Mucosa of stomach (tissue), 1 donor: ENCODE measurements at regions not wholly inside any gene's neighbourhood (a gene's known extent, or its start where the extent isn't known, plus 50 kb on each side); places are given as distances from the start of the nearest gene placed in this dataset.

Experiments used
- H3K27me3 ChIP-seq: one replicate; pipeline ENCODE4 v1.7.0; 2013; ENCODE audit warnings: mild to moderate bottlenecking, low read length; ENCODE audit not compliant: control insufficient read depth, insufficient read depth
- H3K36me3 ChIP-seq: one replicate; pipeline ENCODE4 v1.7.0; 2013; ENCODE audit warnings: low read length; ENCODE audit not compliant: control insufficient read depth, insufficient read depth
- H3K4me1 ChIP-seq: one replicate; pipeline ENCODE4 v1.7.0; 2013; ENCODE audit warnings: mild to moderate bottlenecking, low read length; ENCODE audit not compliant: control insufficient read depth, insufficient read depth
- H3K4me3 ChIP-seq: one replicate; pipeline ENCODE4 v1.7.0; 2013; ENCODE audit warnings: low read length
- H3K9ac ChIP-seq: one replicate; pipeline ENCODE4 v1.7.0; 2013; ENCODE audit warnings: mild to moderate bottlenecking, low read length, moderate library complexity
- H3K9me3 ChIP-seq: one replicate; pipeline ENCODE4 v1.7.0; 2013; ENCODE audit warnings: mild to moderate bottlenecking, low read length, moderate library complexity; ENCODE audit not compliant: control insufficient read depth
- donor health status: Pancreatic carcinoma.

DNA sequence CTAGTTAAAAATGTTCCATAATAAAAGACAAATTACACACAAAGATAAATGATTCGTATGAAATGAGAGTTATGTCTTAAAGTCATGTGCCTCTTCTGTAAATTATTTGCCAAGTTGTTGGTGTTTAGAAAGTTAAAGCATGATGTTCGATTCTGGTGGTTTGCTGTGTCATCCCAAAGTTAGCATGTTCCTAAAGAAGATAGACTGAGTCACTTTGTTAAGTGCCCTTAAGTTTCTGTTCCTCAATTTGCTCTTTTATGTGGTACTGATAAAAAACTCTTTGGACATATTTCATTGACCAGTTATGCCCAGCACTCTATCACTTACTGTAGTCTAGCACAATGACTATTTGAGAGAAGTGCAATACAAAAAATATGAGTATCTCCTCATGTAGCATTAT lies 366.9 kb upstream of the ZNF608 start:
- H3K9me3 ChIP-seq = no peaks in the 10 kb centered on the region
- H3K9ac ChIP-seq = no peak overlapping the region
- H3K4me1 ChIP-seq = no peaks in the 10 kb centered on the region
- H3K4me3 ChIP-seq = no peak overlapping the region
- no peaks in the 10 kb centered on the region for H3K27me3 ChIP-seq
- H3K36me3 ChIP-seq = no peaks in the 10 kb centered on the region

DNA sequence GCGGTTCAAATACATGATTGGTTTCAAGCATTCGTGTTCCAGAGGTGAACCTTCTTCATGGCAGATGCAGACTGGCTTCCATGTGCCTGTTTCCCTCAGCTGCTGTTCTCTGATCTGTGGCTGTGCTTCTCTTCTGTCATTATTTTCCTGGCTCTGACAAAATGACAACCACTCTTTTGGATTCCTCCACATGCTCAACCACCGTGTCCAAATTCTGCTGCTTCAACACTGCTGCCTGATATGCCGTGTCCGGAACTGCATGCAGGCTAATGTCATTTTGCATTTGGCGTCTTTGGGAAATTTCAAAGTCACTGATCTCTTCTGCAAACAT lies 368.7 kb upstream of the ZNF608 start:
- Histone ChIP-seq H3K27me3 (no peaks in the 10 kb centered on the region), H3K4me3 (no peak overlapping the region)

DNA sequence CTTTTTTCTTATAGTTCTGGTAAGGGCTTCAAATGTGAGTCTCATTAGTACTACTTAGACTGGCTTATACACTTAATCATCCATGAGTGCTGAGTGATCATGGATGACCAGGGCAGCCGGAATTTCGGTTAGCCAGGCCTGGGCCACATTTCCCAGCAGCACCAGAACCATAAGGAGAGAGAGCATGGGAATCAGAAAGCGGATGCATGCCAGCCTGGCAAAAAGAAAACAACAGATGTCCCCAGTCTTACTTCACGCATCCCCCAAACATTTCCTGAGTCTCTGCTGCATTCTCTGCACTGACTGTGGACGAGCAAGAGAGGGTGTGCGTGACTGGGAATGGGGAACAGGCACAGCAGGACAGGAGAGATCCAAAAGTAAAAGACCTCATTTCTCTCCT lies 371.1 kb upstream of the ZNF608 start:
- Histone ChIP-seq H3K4me1 (no peaks in the 10 kb centered on the region), H3K27me3 (no peaks in the 10 kb centered on the region), H3K9ac (no peak overlapping the region), H3K4me3 (no peak overlapping the region), H3K9me3 (no peaks in the 10 kb centered on the region), H3K36me3 (no peaks in the 10 kb centered on the region)

More for the DNA sequence above, 368.7 kb upstream of the ZNF608 start:
- Histone ChIP-seq H3K36me3 (no peaks in the 10 kb centered on the region), H3K9me3 (no peaks in the 10 kb centered on the region), H3K9ac (no peak overlapping the region), H3K4me1 (no peaks in the 10 kb centered on the region)

DNA sequence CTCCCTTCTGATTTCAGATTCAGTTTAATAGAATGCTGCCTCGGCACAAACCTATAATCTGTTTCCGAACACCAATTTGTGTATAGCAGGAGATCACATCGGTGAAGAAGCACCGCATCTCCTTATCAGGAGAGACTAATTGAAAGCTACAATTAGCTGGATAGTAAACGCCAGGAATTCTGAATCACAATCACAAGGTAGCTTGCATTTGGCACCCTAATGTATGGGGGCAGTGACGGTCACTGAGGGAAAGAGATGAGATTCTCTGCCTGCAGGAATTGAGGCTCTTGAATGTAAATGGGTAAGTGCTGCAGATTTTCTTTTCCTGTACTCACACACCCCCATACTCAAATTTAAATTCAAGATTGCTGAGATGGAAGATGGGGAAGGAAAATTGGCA lies 373.6 kb upstream of the ZNF608 start:
- Histone ChIP-seq H3K36me3 (no peaks in the 10 kb centered on the region), H3K4me3 (no peak overlapping the region), H3K9ac (no peak overlapping the region), H3K27me3 (no peaks in the 10 kb centered on the region), H3K4me1 (peaks cover 2% of the 10 kb centered on the region), H3K9me3 (no peaks in the 10 kb centered on the region)

DNA sequence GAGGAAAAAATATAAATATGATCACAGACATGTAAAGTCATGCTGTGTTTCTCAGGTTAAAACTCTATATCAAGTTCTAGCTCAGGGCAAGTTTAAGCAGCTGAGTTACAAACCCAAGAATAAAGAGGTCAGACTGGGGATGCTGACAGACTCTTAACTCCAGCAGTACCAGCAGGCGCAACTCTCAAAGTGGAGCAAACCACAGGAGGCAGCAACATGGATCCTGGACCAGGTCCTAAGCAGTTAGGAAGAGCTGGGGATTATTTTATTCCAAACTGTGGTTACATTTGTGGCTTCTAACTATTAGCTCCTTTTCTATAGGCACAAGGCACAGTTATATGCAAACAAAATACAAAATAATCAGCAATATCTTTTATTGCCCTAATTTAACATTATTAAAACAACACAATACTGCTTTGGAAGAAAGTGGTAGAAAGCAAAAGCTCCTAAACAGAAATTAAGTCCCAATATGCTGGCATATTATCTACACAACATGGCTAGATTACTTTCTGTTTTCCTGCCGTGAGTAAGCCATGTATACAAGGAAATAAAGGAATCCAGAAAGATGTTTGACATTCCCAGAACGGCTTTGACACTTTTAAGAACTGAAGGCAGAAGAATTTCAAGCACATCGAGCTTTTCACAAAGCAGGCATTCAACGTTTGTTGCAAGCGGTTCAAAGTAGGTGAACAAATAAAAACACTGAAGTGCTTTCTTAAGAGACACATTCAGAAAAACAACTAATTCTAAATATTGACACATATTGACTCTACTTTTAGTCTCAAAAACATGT lies 378.8 kb upstream of the ZNF608 start:
- Histone ChIP-seq H3K9ac (no peak overlapping the region), H3K27me3 (no peaks in the 10 kb centered on the region), H3K4me1 (peaks cover 6% of the 10 kb centered on the region), H3K4me3 (no peak overlapping the region), H3K9me3 (no peaks in the 10 kb centered on the region), H3K36me3 (no peaks in the 10 kb centered on the region)

DNA sequence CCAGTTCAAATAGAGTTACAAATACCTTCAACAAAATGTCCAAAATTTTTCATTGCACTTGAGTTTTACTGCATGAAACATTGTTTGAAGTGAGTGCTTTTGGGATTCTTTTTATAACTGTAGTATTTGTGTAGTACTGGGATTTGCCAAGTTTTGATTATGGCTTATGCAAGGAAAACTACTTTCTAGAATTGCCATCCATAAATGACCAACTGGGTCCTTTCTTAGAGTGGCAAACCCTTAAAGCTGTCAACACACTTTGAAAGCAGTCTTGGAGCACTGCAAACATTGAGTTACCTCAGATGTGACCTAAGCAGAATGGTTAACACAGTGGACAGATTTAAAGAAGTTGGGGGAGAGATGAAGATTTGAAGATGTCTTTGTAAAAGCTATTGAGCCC lies 379.6 kb upstream of the ZNF608 start:
- H3K4me1 ChIP-seq = peaks cover 6% of the 10 kb centered on the region

DNA sequence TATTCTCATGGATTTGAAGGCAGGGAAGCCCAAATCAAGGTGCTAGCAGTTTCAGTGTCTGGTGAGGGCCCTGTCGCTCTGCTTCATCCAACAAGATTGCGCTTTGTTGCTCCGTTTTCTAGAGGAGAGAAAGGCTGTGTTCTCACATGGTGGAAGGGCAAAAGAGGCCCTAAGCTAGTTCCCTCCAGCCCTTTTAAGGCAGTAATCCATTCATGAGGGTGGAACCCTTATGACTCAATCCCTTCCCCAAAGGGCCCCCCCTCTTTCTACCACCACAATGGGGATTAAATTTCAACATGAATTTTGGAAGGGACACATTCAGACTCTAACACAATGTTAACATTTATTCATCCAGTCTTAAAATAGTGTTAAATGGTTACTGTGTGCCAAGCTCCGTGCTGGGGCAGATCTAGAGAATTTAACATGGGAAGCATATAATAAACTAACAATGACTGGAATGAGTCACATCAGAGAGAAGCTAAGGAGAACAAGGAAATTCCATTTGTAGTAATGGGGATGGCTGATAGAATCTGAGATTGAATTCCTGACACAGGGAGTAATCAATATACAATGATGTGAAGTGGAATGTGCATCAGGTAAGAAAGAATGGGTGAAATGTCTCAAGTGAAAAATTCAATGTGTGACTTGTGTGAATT lies 382.8 kb upstream of the ZNF608 start:
- no peak overlapping the region for H3K9ac ChIP-seq
- H3K27me3 ChIP-seq = no peaks in the 10 kb centered on the region
- H3K4me1 ChIP-seq = peaks cover 6% of the 10 kb centered on the region
- H3K4me3 ChIP-seq = no peak overlapping the region
- no peaks in the 10 kb centered on the region for H3K36me3 ChIP-seq
- H3K9me3 ChIP-seq = no peaks in the 10 kb centered on the region

More for the DNA sequence above, 379.6 kb upstream of the ZNF608 start:
- Histone ChIP-seq H3K9me3 (no peaks in the 10 kb centered on the region), H3K4me3 (no peak overlapping the region), H3K27me3 (no peaks in the 10 kb centered on the region), H3K9ac (no peak overlapping the region), H3K36me3 (no peaks in the 10 kb centered on the region)

DNA sequence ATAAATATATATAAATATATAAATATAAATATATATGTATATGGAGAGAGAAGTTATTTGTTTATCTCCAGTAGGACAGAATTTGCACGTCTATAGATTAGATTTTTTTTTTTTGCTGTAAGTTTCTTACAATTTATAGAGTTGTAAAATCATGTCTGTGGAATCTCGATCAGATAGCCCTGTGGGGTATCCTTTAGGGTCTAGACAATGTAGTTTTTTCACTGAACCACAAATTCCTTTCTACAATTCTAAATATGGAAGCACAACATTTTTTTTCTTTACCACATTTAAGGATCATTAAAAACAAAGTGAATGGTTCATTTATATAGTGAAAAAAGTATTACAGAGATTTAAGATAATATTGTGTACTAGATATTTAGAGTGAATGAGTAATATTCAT lies 384.2 kb upstream of the ZNF608 start:
- Histone ChIP-seq H3K36me3 (no peaks in the 10 kb centered on the region), H3K9me3 (no peaks in the 10 kb centered on the region), H3K9ac (no peak overlapping the region), H3K27me3 (no peaks in the 10 kb centered on the region), H3K4me3 (no peak overlapping the region), H3K4me1 (no peaks in the 10 kb centered on the region)

DNA sequence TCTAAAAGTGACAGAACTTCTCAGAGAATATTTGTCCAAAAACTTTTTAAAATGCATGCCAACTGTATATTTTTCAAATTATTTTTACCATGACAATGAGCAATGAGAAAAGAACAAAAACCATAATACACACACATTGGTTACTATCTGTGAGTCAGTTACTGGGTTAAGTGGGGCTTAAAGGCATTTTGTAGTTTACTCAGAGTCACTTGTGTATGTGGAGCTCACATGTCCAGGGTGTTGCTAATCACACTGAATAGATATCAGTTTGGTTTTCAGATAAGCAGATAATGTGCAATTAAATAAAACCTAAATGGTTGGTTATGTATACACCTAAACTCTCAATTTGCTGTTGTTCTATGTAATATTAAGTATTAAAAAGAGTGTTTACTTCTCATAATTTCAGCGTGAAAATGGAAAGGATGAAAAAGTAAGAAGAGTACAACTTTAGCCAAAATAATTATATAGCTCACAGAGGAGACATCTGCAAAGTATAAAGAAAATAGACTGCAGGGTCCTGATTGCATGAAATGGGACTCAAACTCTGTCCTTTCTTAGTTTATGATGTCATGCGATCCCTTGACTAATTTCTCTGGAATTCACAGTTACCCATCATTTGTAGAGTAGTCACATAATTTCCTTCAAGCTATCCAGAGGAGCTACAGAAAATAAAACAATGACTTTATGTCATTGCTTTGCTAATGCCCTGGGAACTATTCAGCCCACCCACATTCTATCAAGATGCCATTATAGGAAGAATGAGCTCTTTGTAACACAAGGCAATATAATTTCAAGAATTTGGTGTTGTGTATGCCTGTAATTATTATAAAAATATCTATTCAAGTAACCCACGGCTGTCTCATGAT lies 388.0 kb upstream of the ZNF608 start:
- no peaks in the 10 kb centered on the region for H3K36me3 ChIP-seq
- no peaks in the 10 kb centered on the region for H3K4me1 ChIP-seq
- no peak overlapping the region for H3K4me3 ChIP-seq
- no peaks in the 10 kb centered on the region for H3K9me3 ChIP-seq
- H3K9ac ChIP-seq = no peak overlapping the region
- no peaks in the 10 kb centered on the region for H3K27me3 ChIP-seq

DNA sequence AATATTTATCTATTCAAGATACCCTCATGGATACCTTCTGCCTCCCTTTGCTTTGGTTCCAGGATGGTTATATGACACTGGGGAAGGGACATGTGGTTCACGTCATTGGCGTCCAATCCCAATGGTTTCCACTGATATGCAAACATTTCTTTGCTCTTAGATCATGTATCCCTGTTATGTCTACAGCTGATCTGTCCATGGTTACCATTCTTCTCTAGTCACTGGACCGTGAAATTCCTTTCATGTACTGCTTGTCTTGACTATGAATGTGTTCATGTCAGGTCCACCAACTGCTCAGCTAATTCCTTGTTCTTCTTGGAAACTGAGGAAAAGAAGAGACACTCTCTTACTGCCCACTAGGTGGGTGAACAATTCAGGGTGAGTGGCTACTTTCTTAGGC lies 391.1 kb upstream of the ZNF608 start:
- Histone ChIP-seq H3K4me1 (no peaks in the 10 kb centered on the region), H3K4me3 (no peak overlapping the region), H3K9me3 (no peaks in the 10 kb centered on the region), H3K27me3 (no peaks in the 10 kb centered on the region), H3K36me3 (no peaks in the 10 kb centered on the region), H3K9ac (no peak overlapping the region)

DNA sequence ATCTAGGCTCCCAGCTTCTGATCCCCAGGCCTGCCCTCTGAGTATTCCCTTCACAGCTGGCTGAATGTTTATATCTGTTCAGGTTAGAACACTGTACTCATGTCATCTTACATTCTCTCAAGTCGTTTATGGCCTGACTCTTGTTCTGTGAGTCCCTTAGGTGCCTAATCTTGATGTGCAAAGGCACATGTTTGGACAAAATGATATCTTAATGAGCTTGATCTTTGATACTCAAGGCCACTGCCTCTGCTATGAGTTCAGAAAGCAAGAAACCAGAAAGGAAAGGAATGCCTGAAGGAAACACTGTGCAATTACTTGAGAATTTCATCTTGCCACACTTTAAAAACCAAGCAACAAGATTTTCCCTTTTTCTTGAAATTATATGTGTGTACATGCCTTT lies 391.8 kb upstream of the ZNF608 start:
- no peaks in the 10 kb centered on the region for H3K36me3 ChIP-seq
- H3K9me3 ChIP-seq = no peaks in the 10 kb centered on the region
- no peak overlapping the region for H3K9ac ChIP-seq
- H3K4me1 ChIP-seq = no peaks in the 10 kb centered on the region
- no peak overlapping the region for H3K4me3 ChIP-seq
- no peaks in the 10 kb centered on the region for H3K27me3 ChIP-seq

DNA sequence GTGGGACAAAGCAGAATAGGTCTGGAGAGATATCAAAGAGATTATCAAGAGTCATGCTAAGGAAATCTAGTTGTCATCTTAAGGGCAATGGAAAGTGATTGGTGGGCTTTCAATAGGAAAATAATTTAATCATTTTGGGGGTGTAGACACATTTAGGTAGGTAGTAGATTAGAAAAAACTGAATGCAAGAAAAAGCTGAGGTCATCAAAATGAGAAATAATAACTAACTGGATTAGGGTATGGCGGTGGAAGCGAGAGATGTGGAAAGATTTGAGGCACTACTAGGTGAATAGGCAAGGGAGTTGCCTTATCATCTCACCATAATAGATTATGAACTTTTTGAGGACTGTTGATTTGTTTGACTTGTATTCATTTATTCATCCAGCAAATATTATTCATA lies 393.2 kb upstream of the ZNF608 start:
- Histone ChIP-seq H3K4me1 (no peaks in the 10 kb centered on the region), H3K27me3 (no peaks in the 10 kb centered on the region), H3K9ac (no peak overlapping the region), H3K36me3 (no peaks in the 10 kb centered on the region), H3K4me3 (no peak overlapping the region), H3K9me3 (no peaks in the 10 kb centered on the region)
